HEK293 (cell line): ENCODE measurements at regions not wholly inside any gene's neighbourhood (a gene's known extent, or its start where the extent isn't known, plus 50 kb on each side); places are given as distances from the start of the nearest gene placed in this dataset.

Experiments
- FEZF1 ChIP-seq: fragments of 450-650 bp; formaldehyde crosslinking; IDR thresholded peaks from 2 replicates; pipeline ENCODE4 v1.5.1; 2016; ENCODE audit warnings: missing biosample characterization, missing genetic modification characterization
- GLIS1 ChIP-seq: fragments of 450-650 bp; formaldehyde crosslinking; IDR thresholded peaks from 2 replicates; pipeline ENCODE4 v1.5.1; 2016; ENCODE audit warnings: missing biosample characterization, missing genetic modification characterization
- HIC1 ChIP-seq: fragments of 450-650 bp; formaldehyde crosslinking; IDR thresholded peaks from 2 replicates; pipeline ENCODE4 v1.5.1; 2016; ENCODE audit warnings: missing biosample characterization, missing genetic modification characterization
- HOXC10 ChIP-seq: sonication (generic); formaldehyde crosslinking; IDR thresholded peaks from 2 replicates; pipeline ENCODE4 v1.8.1; 2023; ENCODE audit warnings: mild to moderate bottlenecking, missing genetic modification reagents
- IKZF3 ChIP-seq: fragments of 450-650 bp; IDR thresholded peaks from 2 replicates; pipeline ENCODE4 v1.5.0; 2018; ENCODE audit warnings: missing biosample characterization, mild to moderate bottlenecking, missing genetic modification characterization, moderate library complexity
- OSR2 ChIP-seq: fragments of 450-650 bp; formaldehyde crosslinking; IDR thresholded peaks from 2 replicates; pipeline ENCODE4 v1.5.1; 2016; ENCODE audit warnings: missing biosample characterization, missing genetic modification characterization
- PRDM1 ChIP-seq: fragments of 450-650 bp; formaldehyde crosslinking; IDR thresholded peaks from 2 replicates; pipeline ENCODE4; 2016; ENCODE audit warnings: missing biosample characterization, missing genetic modification characterization
- PRDM2 ChIP-seq: fragments of 450-650 bp; formaldehyde crosslinking; IDR thresholded peaks from 2 replicates; pipeline ENCODE4 v1.5.1; 2016; ENCODE audit warnings: missing biosample characterization, missing genetic modification characterization, borderline replicate concordance
- RBAK ChIP-seq: fragments of 450-650 bp; formaldehyde crosslinking; IDR thresholded peaks from 2 replicates; pipeline ENCODE4 v1.5.1; 2016; ENCODE audit warnings: missing biosample characterization, missing genetic modification characterization
- SCRT2 ChIP-seq: fragments of 450-650 bp; formaldehyde crosslinking; IDR thresholded peaks from 2 replicates; pipeline ENCODE4 v1.5.1; 2016; ENCODE audit warnings: missing biosample characterization, missing genetic modification characterization
- SP2 ChIP-seq: fragments of 450-650 bp; formaldehyde crosslinking; IDR thresholded peaks from 2 replicates; pipeline ENCODE4 v1.5.1; 2016; ENCODE audit warnings: missing biosample characterization, missing genetic modification characterization
- ZNF133 ChIP-seq: fragments of 450-650 bp; formaldehyde crosslinking; IDR thresholded peaks from 2 replicates; pipeline ENCODE4 v1.5.1; 2016; ENCODE audit warnings: missing biosample characterization, missing genetic modification characterization
- ZNF140 ChIP-seq: fragments of 450-650 bp; formaldehyde crosslinking; IDR thresholded peaks from 2 replicates; pipeline ENCODE4 v1.5.1; 2016; ENCODE audit warnings: missing biosample characterization, missing genetic modification characterization
- ZNF18 ChIP-seq: fragments of 450-650 bp; formaldehyde crosslinking; IDR thresholded peaks from 2 replicates; pipeline ENCODE4 v1.5.1; 2016; ENCODE audit warnings: missing biosample characterization, missing genetic modification characterization
- ZNF248 ChIP-seq: fragments of 450-650 bp; formaldehyde crosslinking; IDR thresholded peaks from 2 replicates; pipeline ENCODE4 v1.5.1; 2017; ENCODE audit warnings: missing biosample characterization, missing genetic modification characterization
- ZNF274 ChIP-seq, 2 experiments: fragments of 200-500 bp in 1 of 2; fragments of 450-650 bp in 1 of 2; sonication (Bioruptor generic) in 1 of 2; formaldehyde crosslinking in 1 of 2; IDR thresholded peaks; 2 replicates each; pipeline versions ENCODE4 v1.5.1 to v1.6.1; 2014 to 2016; ENCODE audit warnings: borderline replicate concordance in 1 of 2, inconsistent platforms in 1 of 2, low read length in 1 of 2, missing biosample characterization in 1 of 2, missing genetic modification characterization in 1 of 2
- ZNF280D ChIP-seq: fragments of 450-650 bp; formaldehyde crosslinking; IDR thresholded peaks from 2 replicates; pipeline ENCODE4 v1.5.1; 2016; ENCODE audit warnings: missing biosample characterization, missing genetic modification characterization
- ZNF292 ChIP-seq: fragments of 450-650 bp; formaldehyde crosslinking; IDR thresholded peaks from 2 replicates; pipeline ENCODE4 v1.5.1; 2016; ENCODE audit warnings: low read depth, missing biosample characterization, missing genetic modification characterization, borderline replicate concordance
- ZNF302 ChIP-seq: fragments of 450-650 bp; formaldehyde crosslinking; IDR thresholded peaks from 2 replicates; pipeline ENCODE4 v1.5.1; 2016; ENCODE audit warnings: missing biosample characterization, missing genetic modification characterization, low read depth
- ZNF311 ChIP-seq: fragments of 450-650 bp; formaldehyde crosslinking; IDR thresholded peaks from 2 replicates; pipeline ENCODE4 v1.5.1; 2017; ENCODE audit warnings: missing biosample characterization, missing genetic modification characterization, borderline replicate concordance
- ZNF521 ChIP-seq: fragments of 450-650 bp; formaldehyde crosslinking; IDR thresholded peaks from 2 replicates; pipeline ENCODE4 v1.5.1; 2017; ENCODE audit warnings: missing biosample characterization, mild to moderate bottlenecking, missing genetic modification characterization
- ZNF549 ChIP-seq: fragments of 450-650 bp; IDR thresholded peaks from 2 replicates; pipeline ENCODE4 v1.5.1; 2018; ENCODE audit warnings: missing biosample characterization, missing genetic modification characterization, mild to moderate bottlenecking, inconsistent platforms, moderate library complexity
- ZNF561 ChIP-seq: fragments of 450-650 bp; IDR thresholded peaks from 2 replicates; pipeline ENCODE4 v1.5.1; 2018; ENCODE audit warnings: missing biosample characterization, missing genetic modification characterization, borderline replicate concordance
- ZNF837 ChIP-seq: fragments of 450-650 bp; formaldehyde crosslinking; IDR thresholded peaks from 2 replicates; pipeline ENCODE4 v1.5.1; 2016; ENCODE audit warnings: missing biosample characterization, missing genetic modification characterization
- TF ChIP-seq, protein P1 (sequence below): fragments of 450-650 bp; formaldehyde crosslinking; IDR thresholded peaks from 2 replicates; pipeline ENCODE4 v1.5.1; 2017; ENCODE audit warnings: missing biosample characterization, missing genetic modification characterization

DNA sequence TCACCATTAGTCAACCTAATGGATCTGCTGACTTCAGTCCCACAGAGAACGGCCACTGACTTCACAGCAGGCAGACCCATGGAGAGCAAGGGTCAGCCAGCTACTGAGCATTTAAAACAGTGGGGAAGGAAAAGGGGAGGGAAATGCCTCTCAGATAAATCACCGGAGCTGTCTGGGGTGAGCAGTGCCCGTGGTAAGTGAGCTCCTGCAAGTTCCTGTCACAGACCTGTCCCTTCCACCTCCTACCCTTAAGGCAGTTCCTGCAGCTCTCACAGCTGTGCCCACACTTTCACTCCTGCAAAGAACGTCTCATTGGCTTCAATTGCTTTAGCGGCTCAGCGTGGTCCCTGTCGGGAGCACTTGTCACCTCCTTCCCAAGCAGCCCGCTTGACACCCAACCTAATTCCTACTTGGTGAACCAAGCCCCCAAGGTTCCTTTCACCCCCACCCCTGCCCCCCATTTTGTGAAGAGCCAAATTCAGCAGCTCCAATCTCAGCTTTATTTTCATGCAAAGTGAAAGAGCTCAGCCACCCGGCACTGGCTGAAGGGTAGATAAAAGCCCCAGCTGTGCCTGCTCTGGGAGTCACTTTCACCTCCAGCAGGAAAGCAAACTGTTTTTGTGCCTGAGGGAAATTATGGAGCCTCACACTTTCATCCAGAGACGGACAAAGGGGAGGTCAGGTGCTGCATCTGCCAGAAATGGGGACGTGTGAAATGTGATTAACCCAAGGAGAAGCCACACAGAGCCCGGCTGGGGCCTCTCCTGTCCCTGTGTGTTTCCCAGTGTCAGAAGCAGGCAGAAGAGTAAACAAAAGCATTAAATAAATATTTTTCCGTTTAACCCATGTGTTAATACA lies 306.2 kb downstream of the TTLL7 start (continued):
- TF ChIP-seq ZNF561 (tag by site-specific recombination) = no peak
- no peak for TF ChIP-seq HOXC10 (CRISPR knock-in tag)
- TF ChIP-seq ZNF837 (tag by site-specific recombination) = no peak
- TF ChIP-seq HIC1 (tag by site-specific recombination) = no peak
- TF ChIP-seq SP2 = no peak
- TF ChIP-seq OSR2 = peak; percentile 54
- TF ChIP-seq ZNF248 = no peak
- no peak for TF ChIP-seq ZNF292 (tag by site-specific recombination)
- TF ChIP-seq PRDM2 = no peak
- TF ChIP-seq ZNF521 (tag by site-specific recombination) = no peak
- TF ChIP-seq GLIS1 (tag by site-specific recombination) = peak; percentile 46
- TF ChIP-seq ZNF133 = no peak
- peak; percentile 54 for TF ChIP-seq FEZF1 (tag by site-specific recombination)
- no peak for TF ChIP-seq ZNF274 (IDR thresholded peaks at IDR 0.05; ENCODE audit: low read length)
- TF ChIP-seq ZNF274 (tag by site-specific recombination; IDR thresholded peaks at IDR 0.05; ENCODE audit: borderline replicate concordance) = no peak
- no peak for TF ChIP-seq ZNF18 (tag by site-specific recombination)
- TF ChIP-seq ZNF140 (tag by site-specific recombination) = no peak
- no peak for TF ChIP-seq RBAK (tag by site-specific recombination)
- no peak for TF ChIP-seq ZNF549 (tag by site-specific recombination)
- no peak for TF ChIP-seq SCRT2
- TF ChIP-seq ZNF280D (tag by site-specific recombination) = no peak
- TF ChIP-seq, protein P1, sequence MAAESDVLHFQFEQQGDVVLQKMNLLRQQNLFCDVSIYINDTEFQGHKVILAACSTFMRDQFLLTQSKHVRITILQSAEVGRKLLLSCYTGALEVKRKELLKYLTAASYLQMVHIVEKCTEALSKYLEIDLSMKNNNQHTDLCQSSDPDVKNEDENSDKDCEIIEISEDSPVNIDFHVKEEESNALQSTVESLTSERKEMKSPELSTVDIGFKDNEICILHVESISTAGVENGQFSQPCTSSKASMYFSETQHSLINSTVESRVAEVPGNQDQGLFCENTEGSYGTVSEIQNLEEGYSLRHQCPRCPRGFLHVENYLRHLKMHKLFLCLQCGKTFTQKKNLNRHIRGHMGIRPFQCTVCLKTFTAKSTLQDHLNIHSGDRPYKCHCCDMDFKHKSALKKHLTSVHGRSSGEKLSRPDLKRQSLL = peak; percentile 67; the same call in 1 of the 2 replicates
- TF ChIP-seq PRDM1 (tag by site-specific recombination) = 0 out of 2 replicates have a peak, but pooled peaks have one; percentile 51
- TF ChIP-seq ZNF302 (tag by site-specific recombination) = no peak
- no peak for TF ChIP-seq IKZF3 (tag by site-specific recombination)
- TF ChIP-seq ZNF311 (tag by site-specific recombination) = no peak
